K562 (cell line): ENCODE measurements at regions not wholly inside any gene's neighbourhood (a gene's known extent, or its start where the extent isn't known, plus 50 kb on each side); places are given as distances from the start of the nearest gene placed in this dataset.

ENCODE experiments used
- BRD4 ChIP-seq: fragments of 200-600 bp; sonication (generic); IDR thresholded peaks from 2 replicates; pipeline ENCODE4 v1.6.1; 2017; ENCODE audit warnings: inconsistent platforms
- CBFA2T3 ChIP-seq: fragments of 450-650 bp; IDR thresholded peaks from 2 replicates; pipeline ENCODE4 v1.6.1; 2017
- CCNT2 ChIP-seq: IDR thresholded peaks from 2 replicates; pipeline ENCODE4 v1.6.1; 2011; ENCODE audit warnings: borderline replicate concordance, low read depth, mild to moderate bottlenecking, moderate library complexity, mixed read lengths, low read length; ENCODE audit not compliant: insufficient read length; ENCODE audit errors: extremely low read depth
- CHCHD3 ChIP-seq: fragments of 250-450 bp; sonication (Bioruptor Pico); IDR thresholded peaks from 2 replicates; pipeline ENCODE4 v2.1.2; 2022; ENCODE audit warnings: mild to moderate bottlenecking
- ESRRA ChIP-seq: fragments of 450-650 bp; IDR thresholded peaks from 2 replicates; pipeline ENCODE4 v1.6.1; 2014; ENCODE audit warnings: low read depth, mild to moderate bottlenecking, moderate library complexity, borderline replicate concordance
- FOXP1 ChIP-seq: sonication (generic); formaldehyde crosslinking; IDR thresholded peaks from 2 replicates; pipeline ENCODE4 v1.8.0; 2022; ENCODE audit warnings: mild to moderate bottlenecking, missing genetic modification reagents
- HDAC1 ChIP-seq, 2 experiments: fragments of 450-650 bp; IDR thresholded peaks; 2 replicates each; pipeline ENCODE4 v1.6.1; 2016 to 2017; ENCODE audit warnings: inconsistent platforms in 1 of 2, mild to moderate bottlenecking in 1 of 2, moderate library complexity in 1 of 2
- MAFG ChIP-seq: fragments of 450-650 bp; conservative IDR thresholded peaks from 2 replicates; pipeline ENCODE4 v1.6.1; 2016; ENCODE audit warnings: missing genetic modification characterization, missing compliant biosample characterization
- MAFK ChIP-seq: IDR thresholded peaks from 2 replicates; pipeline ENCODE4 v1.6.1; 2011; ENCODE audit warnings: low read length, improper control_type of control experiment
- MEF2A ChIP-seq: IDR thresholded peaks from 2 replicates; pipeline ENCODE4 v1.6.1; 2011; ENCODE audit warnings: low read depth, mild to moderate bottlenecking, low read length, moderate library complexity; ENCODE audit not compliant: control insufficient read depth
- MTA1 ChIP-seq: fragments of 450-650 bp; IDR thresholded peaks from 2 replicates; pipeline ENCODE4 v1.6.1; 2017; ENCODE audit warnings: borderline replicate concordance
- NEUROD1 ChIP-seq: fragments of 150-350 bp; IDR thresholded peaks from 2 replicates; pipeline ENCODE4 v1.6.1; 2014; ENCODE audit warnings: borderline replicate concordance, low read length, low read depth; ENCODE audit not compliant: partially characterized antibody
- PCBP2 ChIP-seq: fragments of 200-400 bp; formaldehyde crosslinking; IDR thresholded peaks from 2 replicates; pipeline ENCODE4 v1.6.1; 2018; ENCODE audit warnings: low read length, low read depth, mild to moderate bottlenecking, moderate library complexity; ENCODE audit not compliant: poor library complexity, severe bottlenecking
- PHB2 ChIP-seq: fragments of 450-650 bp; IDR thresholded peaks from 2 replicates; pipeline ENCODE4 v1.6.1; 2017; ENCODE audit warnings: low read depth
- RAD21 ChIP-seq, 2 experiments: fragments of 250-450 bp in 1 of 2; fragments of 450-650 bp in 1 of 2; sonication (Bioruptor Pico) in 1 of 2; formaldehyde crosslinking in 1 of 2; IDR thresholded peaks in 1 of 2; conservative IDR thresholded peaks in 1 of 2; 2 replicates each; pipeline versions ENCODE4 v1.4.0 to v1.8.0; 2020 to 2022; ENCODE audit warnings: mild to moderate bottlenecking in 2 of 2, moderate library complexity in 1 of 2
- SMARCC2 ChIP-seq: fragments of 450-650 bp; IDR thresholded peaks from 2 replicates; pipeline ENCODE4 v1.6.1; 2017; ENCODE audit warnings: antibody characterized with exemption, moderate library complexity, mild to moderate bottlenecking, low read depth
- TCF7 ChIP-seq: sonication (generic); IDR thresholded peaks from 2 replicates; pipeline ENCODE4 v1.6.1; 2016; ENCODE audit warnings: antibody characterized with exemption, borderline replicate concordance
- ZNF217 ChIP-seq: sonication (generic); formaldehyde crosslinking; IDR thresholded peaks from 2 replicates; pipeline ENCODE4 v1.8.0; 2022; ENCODE audit warnings: mild to moderate bottlenecking, missing genetic modification reagents
- TF ChIP-seq, protein P1 (sequence below): fragments of 450-650 bp; IDR thresholded peaks from 2 replicates; pipeline ENCODE4 v1.6.1; 2017; ENCODE audit warnings: mild to moderate bottlenecking, moderate library complexity
- TF ChIP-seq, protein P2 (sequence below), 2 experiments: fragments of 450-650 bp; IDR thresholded peaks; 2 replicates each; pipeline ENCODE4 v1.6.1; 2018; ENCODE audit warnings: mild to moderate bottlenecking in 2 of 2, low read depth in 1 of 2; ENCODE audit not compliant: partially characterized antibody in 2 of 2
- TF ChIP-seq, protein P3 (sequence below): sonication (generic); IDR thresholded peaks from 2 replicates; pipeline ENCODE4 v1.6.1; 2016

- TF ChIP-seq MAFG (tag) (peak; percentile 48), SMARCC2 (peak; percentile 95), HDAC1 (IDR thresholded peaks at IDR 0.05) (no peak; a peak in 1 of 4 replicates), PCBP2 (no peak), ESRRA (peak; percentile 64; the same call in 1 of the 2 replicates), PHB2 (no peak; the same call in 1 of the 2 replicates), CHCHD3 (no peak), BRD4 (no peak), CCNT2 (peak; percentile 83), TCF7 (peak; percentile 43; the same call in 1 of the 2 replicates), ZNF217 (no peak), CBFA2T3 (peak; percentile 53), RAD21 (CRISPR knock-in tag; conservative IDR thresholded peaks at IDR 0.05 in 1 of 2, IDR thresholded peaks at IDR 0.05 in 1 of 2) (peak; percentile 12 to 23; a peak in 2 of 4 replicates), MAFK (peak; percentile 36; the same call in 1 of the 2 replicates), MEF2A (no peak), MTA1 (no peak), FOXP1 (CRISPR knock-in tag) (0 out of 2 replicates have a peak, but pooled peaks have one; percentile 15), NEUROD1 (peak; percentile 84)
- TF ChIP-seq, protein P1, sequence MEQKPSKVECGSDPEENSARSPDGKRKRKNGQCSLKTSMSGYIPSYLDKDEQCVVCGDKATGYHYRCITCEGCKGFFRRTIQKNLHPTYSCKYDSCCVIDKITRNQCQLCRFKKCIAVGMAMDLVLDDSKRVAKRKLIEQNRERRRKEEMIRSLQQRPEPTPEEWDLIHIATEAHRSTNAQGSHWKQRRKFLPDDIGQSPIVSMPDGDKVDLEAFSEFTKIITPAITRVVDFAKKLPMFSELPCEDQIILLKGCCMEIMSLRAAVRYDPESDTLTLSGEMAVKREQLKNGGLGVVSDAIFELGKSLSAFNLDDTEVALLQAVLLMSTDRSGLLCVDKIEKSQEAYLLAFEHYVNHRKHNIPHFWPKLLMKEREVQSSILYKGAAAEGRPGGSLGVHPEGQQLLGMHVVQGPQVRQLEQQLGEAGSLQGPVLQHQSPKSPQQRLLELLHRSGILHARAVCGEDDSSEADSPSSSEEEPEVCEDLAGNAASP = peak; percentile 90
- TF ChIP-seq, protein P2, sequence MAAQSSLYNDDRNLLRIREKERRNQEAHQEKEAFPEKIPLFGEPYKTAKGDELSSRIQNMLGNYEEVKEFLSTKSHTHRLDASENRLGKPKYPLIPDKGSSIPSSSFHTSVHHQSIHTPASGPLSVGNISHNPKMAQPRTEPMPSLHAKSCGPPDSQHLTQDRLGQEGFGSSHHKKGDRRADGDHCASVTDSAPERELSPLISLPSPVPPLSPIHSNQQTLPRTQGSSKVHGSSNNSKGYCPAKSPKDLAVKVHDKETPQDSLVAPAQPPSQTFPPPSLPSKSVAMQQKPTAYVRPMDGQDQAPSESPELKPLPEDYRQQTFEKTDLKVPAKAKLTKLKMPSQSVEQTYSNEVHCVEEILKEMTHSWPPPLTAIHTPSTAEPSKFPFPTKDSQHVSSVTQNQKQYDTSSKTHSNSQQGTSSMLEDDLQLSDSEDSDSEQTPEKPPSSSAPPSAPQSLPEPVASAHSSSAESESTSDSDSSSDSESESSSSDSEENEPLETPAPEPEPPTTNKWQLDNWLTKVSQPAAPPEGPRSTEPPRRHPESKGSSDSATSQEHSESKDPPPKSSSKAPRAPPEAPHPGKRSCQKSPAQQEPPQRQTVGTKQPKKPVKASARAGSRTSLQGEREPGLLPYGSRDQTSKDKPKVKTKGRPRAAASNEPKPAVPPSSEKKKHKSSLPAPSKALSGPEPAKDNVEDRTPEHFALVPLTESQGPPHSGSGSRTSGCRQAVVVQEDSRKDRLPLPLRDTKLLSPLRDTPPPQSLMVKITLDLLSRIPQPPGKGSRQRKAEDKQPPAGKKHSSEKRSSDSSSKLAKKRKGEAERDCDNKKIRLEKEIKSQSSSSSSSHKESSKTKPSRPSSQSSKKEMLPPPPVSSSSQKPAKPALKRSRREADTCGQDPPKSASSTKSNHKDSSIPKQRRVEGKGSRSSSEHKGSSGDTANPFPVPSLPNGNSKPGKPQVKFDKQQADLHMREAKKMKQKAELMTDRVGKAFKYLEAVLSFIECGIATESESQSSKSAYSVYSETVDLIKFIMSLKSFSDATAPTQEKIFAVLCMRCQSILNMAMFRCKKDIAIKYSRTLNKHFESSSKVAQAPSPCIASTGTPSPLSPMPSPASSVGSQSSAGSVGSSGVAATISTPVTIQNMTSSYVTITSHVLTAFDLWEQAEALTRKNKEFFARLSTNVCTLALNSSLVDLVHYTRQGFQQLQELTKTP (IDR thresholded peaks at IDR 0.05; ENCODE audit: low read depth in 1 of 2, partially characterized antibody in 2 of 2) = peak; percentile 47 to 54
- TF ChIP-seq, protein P3, sequence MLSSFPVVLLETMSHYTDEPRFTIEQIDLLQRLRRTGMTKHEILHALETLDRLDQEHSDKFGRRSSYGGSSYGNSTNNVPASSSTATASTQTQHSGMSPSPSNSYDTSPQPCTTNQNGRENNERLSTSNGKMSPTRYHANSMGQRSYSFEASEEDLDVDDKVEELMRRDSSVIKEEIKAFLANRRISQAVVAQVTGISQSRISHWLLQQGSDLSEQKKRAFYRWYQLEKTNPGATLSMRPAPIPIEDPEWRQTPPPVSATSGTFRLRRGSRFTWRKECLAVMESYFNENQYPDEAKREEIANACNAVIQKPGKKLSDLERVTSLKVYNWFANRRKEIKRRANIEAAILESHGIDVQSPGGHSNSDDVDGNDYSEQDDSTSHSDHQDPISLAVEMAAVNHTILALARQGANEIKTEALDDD = peak; percentile 88
These were observed 430.4 kb downstream of the LPIN1 start (continued) for GRCh38 chr2:12176623-12177454.
